ENCODE measurements at regions not wholly inside any gene's neighbourhood (a gene's known extent, or its start where the extent isn't known, plus 50 kb on each side); places are given as distances from the start of the nearest gene placed in this dataset.

GRCh38 chr6:169038691-169039090 lies 215.0 kb downstream of the THBS2 start:
- Histone ChIP-seq H3K27ac (no peak overlapping the region), H3K4me3 (IDR thresholded peaks at IDR 0.05; ENCODE audit: insufficient read depth, low read depth, low read length) (no peak overlapping the region), H3K9ac (no peak overlapping the region), H2AFZ (ENCODE audit: low read depth) (no peak overlapping the region), H3K36me3 (ENCODE audit: insufficient read depth) (no peaks in the 10 kb centered on the region), H3K27me3 (ENCODE audit: insufficient read depth, low read depth) (no peaks in the 10 kb centered on the region), H4K20me1 (ENCODE audit: insufficient read depth) (no peaks in the 10 kb centered on the region), H3K4me1 (ENCODE audit: low read depth, poor library complexity, severe bottlenecking) (no peaks in the 10 kb centered on the region), H3K79me2 (ENCODE audit: insufficient read depth, low read depth) (no peaks in the 10 kb centered on the region), H3K4me2 (no peak overlapping the region)
- no peak for TF ChIP-seq CTCF (conservative IDR thresholded peaks at IDR 0.05; ENCODE audit: low read depth, low read length)

- H4K20me1 ChIP-seq (ENCODE audit: insufficient read depth): no peaks in the 10 kb centered on the region
- no peak overlapping the region for H3K27ac ChIP-seq
- no peak overlapping the region for H2AFZ ChIP-seq (ENCODE audit: low read depth)
- no peaks in the 10 kb centered on the region for H3K27me3 ChIP-seq (ENCODE audit: insufficient read depth, low read depth)
- no peak overlapping the region for H3K4me3 ChIP-seq (IDR thresholded peaks at IDR 0.05; ENCODE audit: insufficient read depth, low read depth, low read length)
- H3K79me2 ChIP-seq (ENCODE audit: insufficient read depth, low read depth): no peaks in the 10 kb centered on the region
- no peak for TF ChIP-seq CTCF (conservative IDR thresholded peaks at IDR 0.05; ENCODE audit: low read depth, low read length)
- no peak overlapping the region for H3K4me2 ChIP-seq
- H3K4me1 ChIP-seq (ENCODE audit: low read depth, poor library complexity, severe bottlenecking): no peaks in the 10 kb centered on the region
- H3K36me3 ChIP-seq (ENCODE audit: insufficient read depth): no peaks in the 10 kb centered on the region
- no peak overlapping the region for H3K9ac ChIP-seq
Observed at GRCh38 chr6:169035385-169036240, 218.0 kb downstream of the THBS2 start.

GRCh38 chr6:169034516-169035167 lies 219.0 kb downstream of the THBS2 start:
- no peak overlapping the region for H3K9ac ChIP-seq
- H3K36me3 ChIP-seq (ENCODE audit: insufficient read depth): no peaks in the 10 kb centered on the region
- H3K4me1 ChIP-seq (ENCODE audit: low read depth, poor library complexity, severe bottlenecking): no peaks in the 10 kb centered on the region
- TF ChIP-seq CTCF (conservative IDR thresholded peaks at IDR 0.05; ENCODE audit: low read depth, low read length): no peak
- H3K27ac ChIP-seq: no peak overlapping the region
- no peaks in the 10 kb centered on the region for H3K79me2 ChIP-seq (ENCODE audit: insufficient read depth, low read depth)
- H3K4me3 ChIP-seq (IDR thresholded peaks at IDR 0.05; ENCODE audit: insufficient read depth, low read depth, low read length): no peak overlapping the region
- H3K4me2 ChIP-seq: no peak overlapping the region
- no peak overlapping the region for H2AFZ ChIP-seq (ENCODE audit: low read depth)
- H4K20me1 ChIP-seq (ENCODE audit: insufficient read depth): no peaks in the 10 kb centered on the region
- H3K27me3 ChIP-seq (ENCODE audit: insufficient read depth, low read depth): no peaks in the 10 kb centered on the region

GRCh38 chr6:169029861-169030260 lies 223.8 kb downstream of the THBS2 start:
- no peak overlapping the region for H3K9ac ChIP-seq
- no peak for TF ChIP-seq CTCF (conservative IDR thresholded peaks at IDR 0.05; ENCODE audit: low read depth, low read length)
- H3K36me3 ChIP-seq (ENCODE audit: insufficient read depth): no peaks in the 10 kb centered on the region
- no peak overlapping the region for H3K4me3 ChIP-seq (IDR thresholded peaks at IDR 0.05; ENCODE audit: insufficient read depth, low read depth, low read length)
- H2AFZ ChIP-seq (ENCODE audit: low read depth): no peak overlapping the region
- H3K4me1 ChIP-seq (ENCODE audit: low read depth, poor library complexity, severe bottlenecking): no peaks in the 10 kb centered on the region
- no peak overlapping the region for H3K4me2 ChIP-seq
- no peaks in the 10 kb centered on the region for H4K20me1 ChIP-seq (ENCODE audit: insufficient read depth)
- H3K27ac ChIP-seq: no peak overlapping the region
- H3K79me2 ChIP-seq (ENCODE audit: insufficient read depth, low read depth): no peaks in the 10 kb centered on the region
- H3K27me3 ChIP-seq (ENCODE audit: insufficient read depth, low read depth): no peaks in the 10 kb centered on the region
